IgD-negative memory B cell (primary cell): ENCODE measurements at regions not wholly inside any gene's neighbourhood (a gene's known extent, or its start where the extent isn't known, plus 50 kb on each side); places are given as distances from the start of the nearest gene placed in this dataset.
"Not testable (repeated sequence)": the region's sequence is repeated elsewhere in the genome, so short reads cannot be mapped to it uniquely, and the experiment has no call there.

ENCODE experiments used
- H3K27ac Mint-ChIP-seq, 3 donors: one replicate each; pipeline ENCODE4 v1.8.0; 2020 to 2022; ENCODE audit warnings: mild to moderate bottlenecking in 3 of 3, mixed read lengths in 3 of 3, moderate library complexity in 1 of 3
- H3K27me3 Mint-ChIP-seq: one replicate; pipeline ENCODE4 v1.8.0; 2021; ENCODE audit warnings: mixed read lengths
- H3K36me3 Mint-ChIP-seq: one replicate; pipeline ENCODE4 v1.8.0; 2020; ENCODE audit warnings: mild to moderate bottlenecking, mixed read lengths
- H3K4me1 Mint-ChIP-seq, 3 donors: one replicate each; pipeline ENCODE4 v1.8.0; 2020 to 2022; ENCODE audit warnings: mixed read lengths in 3 of 3, mild to moderate bottlenecking in 1 of 3
- H3K4me3 Mint-ChIP-seq, 4 donors: one replicate each; pipeline ENCODE4 v1.8.0; 2020 to 2022; ENCODE audit warnings: mild to moderate bottlenecking in 4 of 4, mixed read lengths in 4 of 4, moderate library complexity in 3 of 4
- H3K9me3 Mint-ChIP-seq, 3 donors: one replicate each; pipeline ENCODE4 v1.8.0; 2020 to 2021; ENCODE audit warnings: mixed read lengths in 3 of 3, mild to moderate bottlenecking in 1 of 3

GRCh38 chr6:138654715-138655634 lies 118.6 kb upstream of the CCDC28A start:
- peaks cover 23% of the 10 kb centered on the region for H3K27me3 Mint-ChIP-seq
- H3K9me3 Mint-ChIP-seq, result peaks cover 0 to 1% (median 0%) of the 10 kb centered on the region in 3 donors
- no peak overlapping the region for H3K4me3 Mint-ChIP-seq
- H3K27ac Mint-ChIP-seq, result no peak overlapping the region
- peaks cover 4 to 6% (median 4%) of the 10 kb centered on the region in 3 donors for H3K4me1 Mint-ChIP-seq
- H3K36me3 Mint-ChIP-seq, result no peaks in the 10 kb centered on the region

- no peak overlapping the region for H3K27ac Mint-ChIP-seq
- H3K4me1 Mint-ChIP-seq, result peaks cover 4 to 6% (median 4%) of the 10 kb centered on the region in 3 donors
- no peaks in the 10 kb centered on the region for H3K9me3 Mint-ChIP-seq
- H3K36me3 Mint-ChIP-seq, result no peaks in the 10 kb centered on the region
- H3K27me3 Mint-ChIP-seq, result peaks cover 16% of the 10 kb centered on the region
- H3K4me3 Mint-ChIP-seq, result peak overlapping the region in 1 of 4 donors; percentile 35
Measured at GRCh38 chr6:138655828-138656227, 117.7 kb upstream of the CCDC28A start.

- Mint-ChIP-seq H3K27me3 (peaks cover 16% of the 10 kb centered on the region), H3K27ac (no peak overlapping the region), H3K9me3 (no peaks in the 10 kb centered on the region), H3K4me3 (no peak overlapping the region), H3K4me1 (peaks cover 4 to 6% (median 4%) of the 10 kb centered on the region in 3 donors), H3K36me3 (no peaks in the 10 kb centered on the region)
Measured at GRCh38 chr6:138656364-138657064, 117.1 kb upstream of the CCDC28A start.

GRCh38 chr6:138657065-138657425 lies 116.5 kb upstream of the CCDC28A start:
- peaks cover 4 to 6% (median 4%) of the 10 kb centered on the region in 3 donors for H3K4me1 Mint-ChIP-seq
- H3K4me3 Mint-ChIP-seq, result no peak overlapping the region
- H3K27ac Mint-ChIP-seq, result no peak overlapping the region
- peaks cover 16% of the 10 kb centered on the region for H3K27me3 Mint-ChIP-seq
- no peaks in the 10 kb centered on the region for H3K36me3 Mint-ChIP-seq
- no peaks in the 10 kb centered on the region for H3K9me3 Mint-ChIP-seq

DNA sequence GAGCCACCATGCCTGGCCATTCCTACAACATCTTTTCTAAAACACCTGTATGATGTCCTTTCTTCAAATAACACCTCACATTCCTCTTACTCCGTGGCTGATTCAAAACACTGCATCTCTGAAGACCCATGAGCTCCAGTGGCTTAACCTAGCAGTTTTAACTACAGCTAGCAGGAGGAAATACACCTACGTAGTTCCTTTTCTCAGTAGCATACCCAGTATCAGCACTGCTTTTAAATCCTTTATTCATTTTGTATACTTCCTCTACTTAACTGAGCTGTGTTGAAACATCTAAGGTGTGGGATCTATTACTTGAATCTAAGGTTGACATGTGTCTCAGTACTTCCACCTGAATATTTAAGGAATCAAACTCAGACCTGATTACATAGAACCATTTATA lies 113.6 kb upstream of the CCDC28A start:
- H3K9me3 Mint-ChIP-seq, result no peaks in the 10 kb centered on the region

GRCh38 chr6:138662471-138662870 lies 111.1 kb upstream of the CCDC28A start:
- Mint-ChIP-seq H3K27ac (no peak overlapping the region), H3K36me3 (no peaks in the 10 kb centered on the region), H3K4me3 (no peak overlapping the region), H3K4me1 (no peaks in the 10 kb centered on the region), H3K9me3 (no peaks in the 10 kb centered on the region), H3K27me3 (peaks cover 3% of the 10 kb centered on the region)

More for the DNA sequence above, 113.6 kb upstream of the CCDC28A start:
- Mint-ChIP-seq H3K4me1 (peaks cover 0 to under 1% (median 0%) of the 10 kb centered on the region in 3 donors), H3K27ac (no peak overlapping the region), H3K36me3 (no peaks in the 10 kb centered on the region), H3K4me3 (no peak overlapping the region), H3K27me3 (peaks cover 14% of the 10 kb centered on the region)

DNA sequence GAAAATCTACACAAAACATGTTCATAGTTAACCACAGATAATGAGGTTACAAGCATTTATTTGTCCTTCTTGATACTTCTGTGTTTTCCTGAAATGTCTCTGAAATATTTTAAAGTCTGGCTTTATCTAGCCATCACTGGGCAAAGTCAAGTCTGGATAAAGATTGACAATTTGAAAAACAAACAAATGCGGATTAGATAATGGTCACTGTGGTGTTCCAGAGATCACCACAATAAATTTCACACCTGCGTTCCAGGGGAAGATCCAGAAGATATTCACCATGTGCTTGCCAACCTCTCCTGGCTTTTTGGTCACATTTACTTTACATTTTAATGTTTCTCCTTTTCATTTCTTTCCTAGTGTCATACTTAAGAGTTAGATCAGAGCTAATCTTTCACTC lies 109.7 kb upstream of the CCDC28A start:
- Mint-ChIP-seq H3K4me1 (no peaks in the 10 kb centered on the region), H3K36me3 (no peaks in the 10 kb centered on the region), H3K27ac (no peak overlapping the region), H3K4me3 (no peak overlapping the region), H3K27me3 (no peaks in the 10 kb centered on the region), H3K9me3 (no peaks in the 10 kb centered on the region)

DNA sequence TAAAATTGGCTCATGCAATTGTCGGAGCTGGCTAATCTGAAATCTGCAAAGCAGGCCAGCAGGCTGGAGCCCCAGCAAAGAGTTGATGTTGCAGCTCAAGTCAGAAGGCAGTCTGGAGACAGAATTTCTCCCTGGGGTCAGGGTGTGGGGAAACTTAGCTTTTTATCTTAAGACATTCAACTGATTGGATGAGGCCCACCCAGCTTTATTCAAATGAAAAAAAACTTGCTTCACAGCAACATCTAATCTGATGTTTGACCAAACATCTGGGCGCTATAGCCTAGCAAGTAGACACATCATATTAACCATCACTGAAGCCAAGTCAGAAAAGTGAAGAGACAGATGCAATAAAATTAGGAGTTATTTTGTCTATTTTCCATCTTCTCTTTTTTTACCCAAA lies 108.8 kb upstream of the CCDC28A start:
- Mint-ChIP-seq H3K27ac (no peak overlapping the region), H3K27me3 (no peaks in the 10 kb centered on the region), H3K4me1 (no peaks in the 10 kb centered on the region), H3K36me3 (no peaks in the 10 kb centered on the region), H3K9me3 (no peaks in the 10 kb centered on the region), H3K4me3 (no peak overlapping the region)

- H3K27ac Mint-ChIP-seq, result no peak overlapping the region
- no peak overlapping the region for H3K4me3 Mint-ChIP-seq
- no peaks in the 10 kb centered on the region for H3K4me1 Mint-ChIP-seq
- no peaks in the 10 kb centered on the region for H3K9me3 Mint-ChIP-seq
- no peaks in the 10 kb centered on the region for H3K36me3 Mint-ChIP-seq
- H3K27me3 Mint-ChIP-seq, result peaks cover 1% of the 10 kb centered on the region
Measured at GRCh38 chr6:138666636-138667035, 106.9 kb upstream of the CCDC28A start.

- H3K27ac Mint-ChIP-seq, result no peak overlapping the region
- no peaks in the 10 kb centered on the region for H3K4me1 Mint-ChIP-seq
- H3K4me3 Mint-ChIP-seq, result no peak overlapping the region
- no peaks in the 10 kb centered on the region for H3K36me3 Mint-ChIP-seq
- no peaks in the 10 kb centered on the region for H3K9me3 Mint-ChIP-seq
- peaks cover 1% of the 10 kb centered on the region for H3K27me3 Mint-ChIP-seq
Measured at GRCh38 chr6:138667408-138667807, 106.2 kb upstream of the CCDC28A start.

- Mint-ChIP-seq H3K36me3 (no peaks in the 10 kb centered on the region), H3K4me3 (no peak overlapping the region), H3K9me3 (peaks cover 0 to 3% (median 0%) of the 10 kb centered on the region in 3 donors), H3K27ac (no peak overlapping the region), H3K27me3 (peaks cover 1% of the 10 kb centered on the region), H3K4me1 (peaks cover 0 to 4% (median 0%) of the 10 kb centered on the region in 3 donors)
Measured at GRCh38 chr6:138671351-138671750, 102.2 kb upstream of the CCDC28A start.

- Mint-ChIP-seq H3K36me3 (no peaks in the 10 kb centered on the region), H3K27me3 (peaks cover 1% of the 10 kb centered on the region), H3K4me1 (peaks cover 0 to 4% (median 0%) of the 10 kb centered on the region in 3 donors), H3K27ac (no peak overlapping the region), H3K4me3 (no peak overlapping the region), H3K9me3 (peaks cover 0 to 3% (median 0%) of the 10 kb centered on the region in 3 donors)
Measured at GRCh38 chr6:138673346-138674014, 100.1 kb upstream of the CCDC28A start.

DNA sequence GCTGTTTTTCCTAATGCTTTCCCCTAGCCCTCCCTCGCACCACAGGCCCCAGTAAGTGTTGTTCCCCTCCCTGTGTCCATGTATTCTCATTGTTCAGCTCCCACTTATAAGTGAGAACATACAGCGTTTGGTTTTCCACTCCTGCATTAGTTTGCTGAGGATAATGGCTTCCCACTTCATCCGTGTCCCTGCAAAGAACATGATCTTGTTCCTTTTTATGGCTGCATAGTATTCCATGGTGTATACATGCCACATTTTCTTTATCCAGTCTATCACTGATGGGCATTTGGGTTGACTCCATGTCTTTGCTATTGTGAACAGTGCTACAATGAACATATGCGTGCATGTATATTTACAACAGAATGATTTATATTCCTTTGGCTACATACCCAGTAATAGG lies 99.1 kb upstream of the CCDC28A start:
- not testable (repeated sequence) for H3K4me3 Mint-ChIP-seq, H3K9me3 Mint-ChIP-seq, H3K27ac Mint-ChIP-seq, H3K4me1 Mint-ChIP-seq, H3K36me3 Mint-ChIP-seq, H3K27me3 Mint-ChIP-seq

DNA sequence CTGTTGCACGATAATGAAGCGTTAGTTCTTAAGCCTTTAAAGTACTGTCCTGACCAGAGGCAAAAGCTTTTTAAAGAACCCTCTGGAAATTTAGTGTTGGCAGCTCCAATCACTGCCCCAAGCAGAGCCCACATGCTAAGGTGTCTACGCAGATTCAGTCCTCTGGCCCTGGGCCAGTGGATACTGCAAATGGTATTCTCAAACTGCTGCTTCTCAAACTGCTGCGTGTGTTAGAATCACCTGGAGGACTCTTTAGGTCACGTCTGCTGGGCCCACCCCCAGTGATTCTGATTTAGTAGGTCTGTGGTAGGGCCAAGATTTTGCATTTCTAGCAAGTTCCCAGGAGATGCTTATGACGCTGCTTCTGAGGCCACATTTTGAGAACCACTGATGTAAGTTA lies 96.0 kb upstream of the CCDC28A start:
- Mint-ChIP-seq H3K4me3 (no peak overlapping the region), H3K27ac (no peak overlapping the region), H3K4me1 (peaks cover 0 to 4% (median 0%) of the 10 kb centered on the region in 3 donors), H3K27me3 (no peaks in the 10 kb centered on the region), H3K36me3 (no peaks in the 10 kb centered on the region), H3K9me3 (peaks cover 0 to 3% (median 0%) of the 10 kb centered on the region in 3 donors)

DNA sequence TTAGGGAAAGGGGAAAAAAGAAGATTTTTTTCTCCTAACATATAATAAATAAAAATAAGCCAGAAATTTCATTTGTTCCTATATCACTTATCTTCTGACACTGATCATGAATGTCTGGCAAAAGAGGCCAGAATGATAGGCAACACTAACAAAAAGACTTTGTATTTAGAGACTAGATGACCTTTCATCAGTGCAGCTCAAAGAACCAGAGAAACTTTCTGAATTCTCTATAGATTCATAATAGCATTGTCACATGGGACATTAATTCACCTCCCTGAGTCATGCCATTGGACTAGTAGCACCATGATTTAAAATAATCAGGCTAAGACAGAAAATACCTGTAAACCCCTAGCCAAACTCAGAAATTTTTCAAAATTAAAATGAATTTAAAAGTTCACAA lies 95.4 kb upstream of the CCDC28A start:
- H3K4me3 Mint-ChIP-seq, result no peak overlapping the region

More for the DNA sequence above, 95.4 kb upstream of the CCDC28A start:
- Mint-ChIP-seq H3K27ac (no peak overlapping the region), H3K4me1 (peaks cover 0 to 4% (median 0%) of the 10 kb centered on the region in 3 donors), H3K27me3 (no peaks in the 10 kb centered on the region), H3K9me3 (peaks cover 0 to 3% (median 0%) of the 10 kb centered on the region in 3 donors), H3K36me3 (no peaks in the 10 kb centered on the region)
